Smooth muscle cell of the brain vasculature (primary cell): ENCODE measurements at regions not wholly inside any gene's neighbourhood (a gene's known extent, or its start where the extent isn't known, plus 50 kb on each side); places are given as distances from the start of the nearest gene placed in this dataset.
"Not testable (repeated sequence)": the region's sequence is repeated elsewhere in the genome, so short reads cannot be mapped to it uniquely, and the experiment has no call there.

Experiments used
- DNase-seq: peaks from one replicate; pipeline ENCODE4 v3.0.0-alpha.2; 2012; ENCODE audit warnings: low read depth, low spot score

GRCh38 chr6:81353262-81353661, 399.2 kb downstream of the TENT5A start:
- DNase-seq, result no peak

- not testable (repeated sequence) for DNase-seq
These were observed 408.5 kb downstream of the TENT5A start for GRCh38 chr6:81344026-81344425.

- DNase-seq, result no peak
These were observed 411.5 kb downstream of the TENT5A start for GRCh38 chr6:81340946-81341345.

GRCh38 chr6:81331526-81331925, 421.0 kb downstream of the TENT5A start:
- no peak for DNase-seq

GRCh38 chr6:81328700-81329099, 423.8 kb downstream of the TENT5A start:
- no peak for DNase-seq

- DNase-seq, result no peak
These were observed 425.5 kb downstream of the TENT5A start for GRCh38 chr6:81326881-81327561.

GRCh38 chr6:81309811-81310210, 442.7 kb downstream of the TENT5A start:
- no peak for DNase-seq

GRCh38 chr6:81308577-81309279, 443.8 kb downstream of the TENT5A start:
- no peak for DNase-seq

GRCh38 chr6:81307651-81308214, 444.7 kb downstream of the TENT5A start:
- no peak for DNase-seq

GRCh38 chr6:81304466-81304865, 448.0 kb downstream of the TENT5A start:
- DNase-seq, result peak; percentile 3

- no peak for DNase-seq
These were observed 451.5 kb downstream of the TENT5A start for GRCh38 chr6:81300961-81301360.

GRCh38 chr6:81298751-81299150, 453.7 kb downstream of the TENT5A start:
- DNase-seq, result no peak

GRCh38 chr6:81295310-81295709, 457.2 kb downstream of the TENT5A start:
- no peak for DNase-seq

- DNase-seq, result no peak
These were observed 458.6 kb downstream of the TENT5A start for GRCh38 chr6:81293896-81294295.

GRCh38 chr6:81289229-81289628, 463.3 kb downstream of the TENT5A start:
- DNase-seq, result no peak

- no peak for DNase-seq
These were observed 487.4 kb downstream of the TENT5A start for GRCh38 chr6:81265106-81265505.

- no peak for DNase-seq
These were observed 488.8 kb downstream of the TENT5A start for GRCh38 chr6:81263531-81264168.

- DNase-seq, result no peak
These were observed 489.8 kb downstream of the TENT5A start for GRCh38 chr6:81262656-81263055.

- not testable (repeated sequence) for DNase-seq
These were observed 496.3 kb downstream of the TENT5A start for GRCh38 chr6:81256223-81256622.

- no peak for DNase-seq
These were observed 498.7 kb downstream of the TENT5A start for GRCh38 chr6:81253821-81254220.

- DNase-seq, result no peak
These were observed 500.2 kb downstream of the TENT5A start for GRCh38 chr6:81252231-81252630.

- DNase-seq, result no peak
These were observed 506.3 kb downstream of the TENT5A start for GRCh38 chr6:81246200-81246599.
